Activated CD8-positive, alpha-beta memory T cell treated with anti-CD3 and anti-CD28 coated beads, Interleukin-2, amount 50 U/mL, for 24 hours (primary cell): ENCODE measurements at regions not wholly inside any gene's neighbourhood (a gene's known extent, or its start where the extent isn't known, plus 50 kb on each side); places are given as distances from the start of the nearest gene placed in this dataset.

Source experiments
- DNase-seq: peaks from one replicate; pipeline ENCODE4 v3.0.0-alpha.2; 2020; ENCODE audit errors: extremely low read depth

- no peak for DNase-seq
Observed at GRCh38 chr6:21965016-21965415, 331.8 kb downstream of the PRL start.

GRCh38 chr6:21965953-21966539 lies 330.8 kb downstream of the PRL start:
- DNase-seq, result no peak

- DNase-seq, result no peak
Observed at GRCh38 chr6:21967056-21967974, 329.5 kb downstream of the PRL start.

DNA sequence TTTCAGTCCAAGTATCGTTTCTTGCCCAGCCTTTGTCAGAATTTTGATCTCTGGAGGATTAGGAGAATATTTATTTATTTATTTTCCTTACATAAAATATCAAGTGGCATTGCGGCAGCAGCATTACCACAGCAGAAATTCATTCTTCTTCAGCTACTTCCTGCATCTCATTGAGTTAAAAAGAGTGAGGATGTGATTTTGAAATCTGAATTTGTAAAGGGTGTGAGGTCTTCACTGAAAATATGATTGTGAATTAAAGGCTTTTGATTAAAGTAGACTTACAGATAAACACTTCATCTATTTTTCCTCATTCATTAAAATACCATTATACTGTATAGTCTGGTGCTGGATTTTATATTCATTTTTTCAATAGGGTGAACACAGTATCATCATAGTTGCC lies 328.4 kb downstream of the PRL start:
- no peak for DNase-seq

DNA sequence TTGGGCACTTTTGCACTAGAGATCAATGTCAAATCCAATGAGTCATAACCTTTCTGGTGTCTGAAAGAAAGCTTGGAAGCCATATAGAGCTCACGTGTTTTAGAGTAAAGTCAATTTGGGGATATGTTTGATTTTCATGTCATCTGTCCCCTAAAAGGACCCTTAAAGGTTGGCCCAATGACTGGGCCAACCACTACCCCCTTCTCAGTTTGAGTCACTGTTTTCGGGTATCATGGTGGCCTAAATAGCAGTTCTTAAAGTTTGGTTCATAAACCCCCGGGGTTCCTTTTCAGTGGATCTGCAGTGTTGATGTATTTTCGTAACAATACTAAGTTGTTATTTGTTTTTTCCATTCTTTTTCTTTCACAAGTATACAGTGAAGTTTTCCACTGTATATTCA lies 327.6 kb downstream of the PRL start:
- no peak for DNase-seq

GRCh38 chr6:21970569-21971300 lies 326.1 kb downstream of the PRL start:
- DNase-seq, result no peak

- no peak for DNase-seq
Observed at GRCh38 chr6:21971541-21971940, 325.3 kb downstream of the PRL start.

- no peak for DNase-seq
Observed at GRCh38 chr6:21972516-21972915, 324.3 kb downstream of the PRL start.

DNA sequence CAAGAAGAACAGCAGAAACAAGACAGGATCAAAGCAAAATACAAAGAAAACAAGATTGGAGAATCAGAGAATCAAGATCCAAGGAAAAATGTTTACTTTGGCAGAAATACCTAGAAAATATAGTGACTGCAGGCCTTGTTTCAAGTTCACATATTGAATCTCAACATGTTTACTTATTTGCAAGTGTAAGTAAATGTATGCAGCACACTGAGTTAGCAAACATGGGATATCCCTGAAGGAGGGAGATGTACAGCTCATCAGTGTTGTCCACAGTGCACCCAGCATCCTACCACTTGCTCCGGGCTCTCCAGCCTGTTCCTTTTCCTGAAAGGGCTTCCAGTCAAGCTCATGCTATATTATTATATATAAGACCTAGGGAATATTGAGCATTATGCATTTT lies 319.5 kb downstream of the PRL start:
- DNase-seq, result no peak

GRCh38 chr6:21981235-21981833 lies 315.5 kb downstream of the PRL start:
- no peak for DNase-seq

GRCh38 chr6:21984135-21984534 lies 312.7 kb downstream of the PRL start:
- no peak for DNase-seq

DNA sequence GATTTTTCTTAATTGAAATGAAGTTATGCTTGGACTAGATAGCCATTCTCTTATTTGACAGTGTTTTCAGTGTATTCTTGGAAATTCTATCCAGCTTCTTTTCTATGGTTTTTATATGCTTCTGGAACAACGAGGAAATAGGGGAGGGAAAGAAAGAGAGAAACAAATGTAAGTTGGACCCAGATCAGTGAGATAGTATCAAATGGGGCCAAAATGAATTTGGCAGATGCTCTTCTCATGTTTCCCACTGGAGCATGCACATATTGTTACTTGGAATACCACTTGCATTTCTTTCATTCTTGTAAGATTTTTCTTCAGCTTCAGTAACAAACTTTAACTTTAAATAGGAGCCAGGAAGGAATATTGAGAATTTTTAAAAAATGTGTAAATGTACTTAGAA lies 312.3 kb downstream of the PRL start:
- no peak for DNase-seq

GRCh38 chr6:21985904-21986303 lies 310.9 kb downstream of the PRL start:
- no peak for DNase-seq

DNA sequence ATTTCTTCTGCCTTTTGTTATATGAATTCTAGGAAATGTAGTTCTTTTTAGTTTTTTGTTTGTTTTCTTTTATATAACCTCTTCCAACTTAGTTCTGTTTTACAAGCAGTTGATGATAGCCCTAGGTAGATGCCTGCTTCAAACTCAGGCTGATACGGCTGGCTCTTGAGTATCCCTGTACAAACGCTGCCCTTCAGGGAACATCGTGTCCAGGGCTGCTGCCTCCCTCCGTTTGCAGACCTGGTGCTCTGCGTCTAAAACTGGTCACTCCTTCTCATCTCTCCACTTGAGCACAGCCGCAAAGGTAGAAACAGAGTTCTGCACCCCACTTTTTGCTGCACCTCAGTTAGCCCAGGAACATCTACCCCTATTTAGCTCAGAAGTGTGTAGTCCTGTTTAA lies 310.1 kb downstream of the PRL start:
- no peak for DNase-seq

- DNase-seq, result no peak
Observed at GRCh38 chr6:21987501-21987957, 309.3 kb downstream of the PRL start.

- no peak for DNase-seq
Observed at GRCh38 chr6:21990577-21990976, 306.3 kb downstream of the PRL start.

DNA sequence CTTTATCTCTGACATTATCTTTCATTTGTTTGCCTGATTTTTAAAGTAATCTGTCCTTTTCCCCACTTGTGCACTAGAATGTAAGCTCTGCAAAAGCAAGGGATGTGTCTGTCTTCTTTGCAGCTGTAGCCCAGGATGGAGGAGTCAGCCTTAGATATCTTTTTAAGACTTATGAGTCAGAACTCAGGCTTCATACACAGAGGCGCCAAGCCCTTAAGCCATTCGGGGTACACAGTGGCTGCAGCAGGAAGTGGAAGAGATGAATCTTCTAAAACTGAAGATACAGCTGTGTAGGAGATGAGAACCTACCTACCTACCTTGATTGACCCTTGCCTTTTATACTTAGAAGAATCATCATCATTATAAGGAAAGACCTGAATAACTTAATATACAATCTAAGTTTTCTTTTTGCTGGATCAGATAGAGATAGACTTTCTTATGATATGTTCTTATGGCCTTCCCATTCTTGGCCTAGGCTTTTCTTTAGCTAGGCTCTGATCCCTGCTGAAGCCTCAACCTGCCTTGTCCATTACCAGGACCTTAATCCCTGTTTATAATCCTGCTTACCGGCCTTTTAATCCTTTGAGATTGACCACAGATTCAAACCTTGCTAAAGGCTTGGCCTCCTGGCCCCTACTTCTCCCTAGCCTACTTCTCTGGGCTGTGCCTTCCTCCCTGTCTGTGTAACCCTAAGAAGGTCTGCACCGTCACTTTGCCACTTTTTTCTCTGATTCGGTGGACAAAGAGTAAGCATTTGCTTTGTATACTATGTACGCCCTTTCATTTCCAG lies 304.5 kb downstream of the PRL start:
- DNase-seq, result no peak

DNA sequence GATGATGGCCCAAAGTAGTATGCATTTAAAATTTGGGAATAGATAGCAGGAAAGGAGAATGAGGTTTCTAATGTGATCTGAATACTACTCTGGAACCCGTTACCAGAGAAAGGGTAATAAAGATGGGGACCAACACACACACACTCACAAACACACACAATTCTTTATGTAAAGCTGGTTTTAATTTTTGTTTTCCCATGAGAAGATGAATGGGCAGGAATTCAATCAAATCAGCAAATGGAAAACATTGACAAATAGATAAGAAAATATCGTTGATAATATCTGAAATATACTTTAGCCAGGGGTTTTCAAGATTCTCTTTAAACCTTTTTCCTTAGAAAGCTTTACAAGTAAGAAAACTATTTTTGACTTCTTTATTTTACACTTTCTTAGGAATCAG lies 303.0 kb downstream of the PRL start:
- DNase-seq, result no peak

DNA sequence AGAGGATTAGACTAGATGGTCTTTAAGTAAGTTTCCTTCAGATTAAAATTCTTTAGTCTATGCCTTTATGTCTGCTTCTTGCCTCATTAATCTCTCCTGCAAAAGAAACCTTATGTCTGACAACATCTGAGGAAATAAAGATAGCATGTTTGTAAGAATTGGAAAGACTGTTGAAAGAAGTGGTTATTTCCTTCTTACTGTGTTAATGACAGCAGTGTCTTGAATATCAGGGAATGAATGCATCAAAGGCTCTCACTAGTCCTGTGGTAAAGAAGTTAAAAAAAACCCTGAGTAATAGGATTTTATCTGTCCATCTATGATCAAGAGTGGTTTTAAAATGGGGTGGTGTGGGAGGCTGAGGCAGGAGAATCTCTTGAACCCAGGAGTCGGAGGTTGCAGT lies 302.0 kb downstream of the PRL start:
- no peak for DNase-seq

DNA sequence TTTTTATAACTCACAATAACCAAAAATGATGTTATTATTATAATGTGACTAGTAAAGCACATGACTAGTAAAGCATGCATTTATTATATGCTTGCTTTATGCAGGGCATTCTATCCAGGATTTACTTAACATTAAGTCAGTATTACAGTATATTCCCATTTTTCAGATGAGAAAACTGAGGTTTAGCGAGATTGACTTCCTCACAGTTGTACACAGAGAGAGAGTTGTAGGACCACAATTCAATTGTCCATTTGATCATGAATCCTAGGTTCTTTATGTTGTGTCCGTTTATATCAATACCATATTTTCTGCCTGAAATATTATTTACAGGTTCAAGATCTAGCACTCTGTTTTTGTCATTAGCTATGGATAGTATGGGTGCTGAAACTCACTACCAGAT lies 301.5 kb downstream of the PRL start:
- DNase-seq, result no peak

GRCh38 chr6:21996425-21997118 lies 300.3 kb downstream of the PRL start:
- no peak for DNase-seq
